H1 (cell line): ENCODE measurements at regions not wholly inside any gene's neighbourhood (a gene's known extent, or its start where the extent isn't known, plus 50 kb on each side); places are given as distances from the start of the nearest gene placed in this dataset.

Experiments
- CTCF ChIA-PET: fragments of 300-600 bp; sonication (Branson Sonifier 250); formaldehyde crosslinking; loops from one replicate; lab custom pipeline; 2021; ENCODE audit not compliant: partially characterized antibody; lab: Charles Lee
- POLR2A ChIA-PET: fragments of 300-600 bp; sonication (Branson Sonifier 250); formaldehyde crosslinking; loops from one replicate; lab custom pipeline; 2021; ENCODE audit warnings: inconsistent platforms; ENCODE audit not compliant: partially characterized antibody; lab: Charles Lee
- DNase-seq, 2 experiments: peaks; one replicate each; pipeline versions ENCODE4 v3.0.0 to v3.0.0-alpha.2; 2010 to 2022; ENCODE audit warnings: low spot score in 2 of 2, low read depth in 1 of 2, mixed read lengths in 1 of 2
- FAIRE-seq: peaks from 2 replicates; lab custom pipeline; 2011; peaks lifted over from hg19 to GRCh38; lab: Jason Lieb, UNC
- H2AFZ ChIP-seq: 2 replicates; pipeline ENCODE4 v1.8.1; 2012; ENCODE audit warnings: low read length, inconsistent platforms
- H2AK5ac ChIP-seq: 2 replicates; pipeline ENCODE4 v1.6.1; 2013; ENCODE audit warnings: low read depth, low read length
- H2BK120ac ChIP-seq: replicated peaks from 2 replicates; pipeline ENCODE3; 2013; ENCODE audit warnings: low read depth, low read length, inconsistent platforms
- H2BK12ac ChIP-seq: 2 replicates; pipeline ENCODE4 v1.6.1; 2013; ENCODE audit warnings: low read depth, low read length
- H2BK15ac ChIP-seq: 2 replicates; pipeline ENCODE4 v1.6.1; 2013; ENCODE audit warnings: low read length
- H2BK20ac ChIP-seq: 2 replicates; pipeline ENCODE4 v1.6.1; 2013; ENCODE audit warnings: low read length
- H2BK5ac ChIP-seq: 2 replicates; pipeline ENCODE4 v1.6.1; 2013; ENCODE audit warnings: low read depth, low read length
- H3K14ac ChIP-seq: 2 replicates; pipeline ENCODE4 v1.6.1; 2013; ENCODE audit warnings: inconsistent platforms; ENCODE audit not compliant: insufficient read length
- H3K18ac ChIP-seq: 2 replicates; pipeline ENCODE4 v1.6.1; 2013; ENCODE audit warnings: low read length; ENCODE audit errors: extremely low read depth
- H3K23ac ChIP-seq: 2 replicates; pipeline ENCODE4 v1.6.1; 2013; ENCODE audit warnings: inconsistent platforms; ENCODE audit not compliant: insufficient read length
- H3K23me2 ChIP-seq: 2 replicates; pipeline ENCODE4 v1.6.1; 2013; ENCODE audit warnings: low read depth, low read length
- H3K27ac ChIP-seq: 2 replicates; pipeline ENCODE4 v1.6.1; 2011; ENCODE audit warnings: low read depth, low read length, inconsistent platforms
- H3K27me3 ChIP-seq, 4 experiments: replicated peaks in 1 of 4; 1 replicate in 1 of 4; 2 replicates in 3 of 4; pipeline versions ENCODE4 v1.6.1 to v1.8.1; 2011 to 2013; ENCODE audit warnings: low read length in 3 of 4, mild to moderate bottlenecking in 3 of 4, inconsistent platforms in 2 of 4, mixed read lengths in 2 of 4, moderate library complexity in 1 of 4; ENCODE audit not compliant: control insufficient read depth in 3 of 4, insufficient read depth in 3 of 4; ENCODE audit errors: extremely low read depth in 1 of 4
- H3K36me3 ChIP-seq, 4 experiments: 2 replicates each; pipeline versions ENCODE4 v1.6.1 to v1.8.1; 2011 to 2013; ENCODE audit warnings: mild to moderate bottlenecking in 4 of 4, low read length in 3 of 4, moderate library complexity in 2 of 4, control low read depth in 1 of 4, inconsistent platforms in 1 of 4; ENCODE audit not compliant: insufficient read depth in 4 of 4, control insufficient read depth in 2 of 4
- H3K4ac ChIP-seq: replicated peaks from 2 replicates; pipeline ENCODE3; 2013; ENCODE audit warnings: low read length, low read depth, mixed read lengths, inconsistent platforms; ENCODE audit not compliant: insufficient read length
- H3K4me1 ChIP-seq, 4 experiments: replicated peaks in 1 of 4; 1 replicate in 1 of 4; 2 replicates in 3 of 4; pipeline versions ENCODE4 v1.6.1 to v1.8.1; 2011 to 2013; ENCODE audit warnings: low read length in 3 of 4, inconsistent platforms in 2 of 4, mixed read lengths in 1 of 4; ENCODE audit not compliant: insufficient read depth in 4 of 4, control insufficient read depth in 3 of 4
- H3K4me2 ChIP-seq, 2 experiments: 2 replicates each; pipeline versions ENCODE4 v1.6.1 to v1.8.1; 2011 to 2013; ENCODE audit warnings: low read depth in 2 of 2, low read length in 2 of 2, control low read depth in 1 of 2, inconsistent platforms in 1 of 2, mild to moderate bottlenecking in 1 of 2; ENCODE audit not compliant: insufficient read depth in 1 of 2
- H3K4me3 ChIP-seq, 4 experiments: fragments of 200-600, 300-600 bp in 1 of 4; sonication (generic), shearing (Covaris generic), sonication (Bioruptor Twin) in 1 of 4; 2 replicates each; pipeline versions ENCODE4 v1.5.1 to v1.8.1; 2011 to 2016; ENCODE audit warnings: low read length in 4 of 4, low read depth in 3 of 4, control low read depth in 2 of 4, inconsistent platforms in 2 of 4, mild to moderate bottlenecking in 2 of 4, mixed read lengths in 1 of 4, moderate library complexity in 1 of 4; ENCODE audit not compliant: insufficient read depth in 2 of 4; ENCODE audit errors: extremely low read depth in 1 of 4
- H3K56ac ChIP-seq: replicated peaks from 2 replicates; pipeline ENCODE3; 2013; ENCODE audit warnings: low read depth, mild to moderate bottlenecking, mixed read lengths, low read length, inconsistent platforms; ENCODE audit not compliant: insufficient read length
- H3K79me1 ChIP-seq: 2 replicates; pipeline ENCODE4 v1.6.1; 2013; ENCODE audit warnings: low read depth, low read length, control low read depth
- H3K79me2 ChIP-seq, 2 experiments: 2 replicates each; pipeline versions ENCODE4 v1.6.1 to v1.8.1; 2012 to 2013; ENCODE audit warnings: low read length in 2 of 2, mild to moderate bottlenecking in 2 of 2, inconsistent platforms in 1 of 2; ENCODE audit not compliant: insufficient read depth in 2 of 2, control insufficient read depth in 1 of 2
- H3K9ac ChIP-seq, 4 experiments: replicated peaks in 1 of 4; 1 replicate in 1 of 4; 2 replicates in 3 of 4; pipeline versions ENCODE4 v1.6.1 to v1.8.1; 2011 to 2013; ENCODE audit warnings: low read depth in 3 of 4, low read length in 3 of 4, control low read depth in 2 of 4, mild to moderate bottlenecking in 2 of 4, moderate library complexity in 2 of 4, inconsistent platforms in 1 of 4; ENCODE audit errors: extremely low read depth in 1 of 4
- H3K9me3 ChIP-seq, 2 experiments: 2 replicates each; pipeline versions ENCODE4 v1.6.1 to v1.8.1; 2012 to 2013; ENCODE audit warnings: mild to moderate bottlenecking in 2 of 2, moderate library complexity in 2 of 2, control low read depth in 1 of 2, inconsistent platforms in 1 of 2, low read depth in 1 of 2, low read length in 1 of 2, mixed read lengths in 1 of 2; ENCODE audit not compliant: insufficient read depth in 2 of 2
- H4K20me1 ChIP-seq, 2 experiments: replicated peaks in 1 of 2; 2 replicates each; pipeline versions ENCODE3 to v1.8.1; 2011 to 2013; ENCODE audit warnings: inconsistent platforms in 2 of 2, low read length in 2 of 2, mild to moderate bottlenecking in 1 of 2; ENCODE audit not compliant: insufficient read depth in 2 of 2, control insufficient read depth in 1 of 2
- H4K5ac ChIP-seq: 2 replicates; pipeline ENCODE4 v1.6.1; 2013; ENCODE audit warnings: low read length, low read depth, mixed read lengths, inconsistent platforms; ENCODE audit not compliant: insufficient read length
- H4K8ac ChIP-seq: 2 replicates; pipeline ENCODE4 v1.8.0; 2013; ENCODE audit warnings: mild to moderate bottlenecking, moderate library complexity, low read length, inconsistent platforms; ENCODE audit not compliant: insufficient read depth; ENCODE audit errors: extremely low read depth
- H4K91ac ChIP-seq: replicated peaks from 2 replicates; pipeline ENCODE3; 2013; ENCODE audit warnings: low read length, mixed read lengths, inconsistent platforms; ENCODE audit not compliant: insufficient read length
- ASH2L ChIP-seq: fragments of 200-600, 300-600 bp; sonication (generic); IDR thresholded peaks from one replicate; pipeline ENCODE4 v1.7.1; 2017; ENCODE audit warnings: low read length
- BACH1 ChIP-seq: IDR thresholded peaks from 2 replicates; pipeline ENCODE4 v1.6.1; 2012; ENCODE audit warnings: low read length, improper control_type of control experiment
- CHD2 ChIP-seq: IDR thresholded peaks from 2 replicates; pipeline ENCODE4 v1.6.1; 2012; ENCODE audit warnings: low read length, improper control_type of control experiment
- GTF2F1 ChIP-seq: IDR thresholded peaks from 2 replicates; pipeline ENCODE4 v1.6.1; 2012; ENCODE audit warnings: low read depth, low read length, improper control_type of control experiment, borderline replicate concordance
- MAFK ChIP-seq: IDR thresholded peaks from 2 replicates; pipeline ENCODE4 v1.6.1; 2012; ENCODE audit warnings: low read depth, mild to moderate bottlenecking, improper control_type of control experiment, low read length
- POU5F1 ChIP-seq: IDR thresholded peaks from 2 replicates; pipeline ENCODE4 v1.6.1; 2011; ENCODE audit warnings: low read depth, mild to moderate bottlenecking, low read length, moderate library complexity
- RXRA ChIP-seq: IDR thresholded peaks from 2 replicates; pipeline ENCODE4 v1.6.1; 2011; ENCODE audit warnings: low read depth, mild to moderate bottlenecking, low read length, moderate library complexity; ENCODE audit not compliant: insufficient read depth
- SIRT6 ChIP-seq: IDR thresholded peaks from one replicate; pipeline ENCODE4 v1.7.1; 2012; ENCODE audit warnings: low read length, inconsistent platforms
- SP2 ChIP-seq: IDR thresholded peaks from 2 replicates; pipeline ENCODE4 v1.6.1; 2012; ENCODE audit warnings: mild to moderate bottlenecking, low read length, inconsistent platforms
- WGBS, 2 experiments: shearing (Covaris generic) in 1 of 2; methylation state at CpG; one replicate each; pipeline versions ENCODE4 v1.1.6 to v1.1.7; 2013 to 2015; ENCODE audit warnings: low lambda C conversion rate in 2 of 2, mixed read lengths in 2 of 2, inconsistent platforms in 1 of 2, low coverage in 1 of 2, missing lambda C conversion rate in 1 of 2; ENCODE audit not compliant: insufficient replicate concordance in 2 of 2, insufficient coverage in 1 of 2, insufficient read length in 1 of 2; ENCODE audit errors: extremely low coverage in 1 of 2, missing lambda C conversion rate in 1 of 2; 5-methylcytosine and 5-hydroxymethylcytosine counted together
- TF ChIP-seq, protein P1 (sequence below): IDR thresholded peaks from 2 replicates; pipeline ENCODE4 v1.6.1; 2012; ENCODE audit warnings: low read length, inconsistent platforms

DNA sequence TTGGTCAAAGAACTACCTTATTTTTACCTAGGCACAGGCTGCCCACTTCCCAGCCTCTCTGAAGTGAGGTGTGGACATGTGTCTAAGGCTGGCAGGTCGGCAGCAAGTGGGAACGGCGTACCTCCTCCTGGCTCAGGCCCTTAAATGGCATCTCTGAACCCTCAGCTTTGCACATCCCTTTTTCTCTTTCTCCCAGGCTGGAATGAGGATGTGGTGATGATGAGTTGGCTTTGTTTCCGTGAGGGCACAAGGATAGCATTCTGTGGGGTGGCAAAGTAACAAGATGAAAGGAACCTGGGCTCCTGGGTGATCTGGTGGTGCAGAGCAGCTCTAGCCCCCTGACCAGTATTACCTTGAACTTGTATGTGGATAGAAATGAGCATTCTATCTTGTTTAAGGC, 196.8 kb downstream of the REEP3 start:
- Histone ChIP-seq H2BK120ac (peak overlapping the region; percentile 8), H4K91ac (no peak overlapping the region), H4K5ac (no peak overlapping the region), H2BK5ac (peak overlapping the region; percentile 84; the same call in 1 of the 2 replicates), H3K27ac (no peak overlapping the region), H4K20me1 (no peaks in the 10 kb centered on the region), H3K79me1 (no peaks in the 10 kb centered on the region), H3K56ac (no peak overlapping the region), H3K23ac (no peak overlapping the region), H3K18ac (peak overlapping the region; percentile 65; the same call in 1 of the 2 replicates), H3K4ac (peak overlapping the region; percentile 62), H2BK15ac (0 out of 2 replicates have a peak overlapping the region, but pooled peaks have one; percentile 63), H2BK20ac (peak overlapping the region; percentile 24), H3K9me3 (no peaks in the 10 kb centered on the region), H3K36me3 (no peaks in the 10 kb centered on the region), H3K27me3 (no peaks in the 10 kb centered on the region), H2AK5ac (peak overlapping the region; percentile 39; the same call in 1 of the 2 replicates), H3K4me2 (no peak overlapping the region), H3K79me2 (no peaks in the 10 kb centered on the region), H2BK12ac (peak overlapping the region; percentile 78), H2AFZ (no peak overlapping the region), H3K23me2 (no peaks in the 10 kb centered on the region), H4K8ac (no peak overlapping the region), H3K9ac (no peak overlapping the region), H3K4me3 (no peak overlapping the region), H3K14ac (no peak overlapping the region), H3K4me1 (peaks cover 2 to 16% (median 9%) of the 10 kb centered on the region in 4 experiments; a peak in 5 of 7 replicates)
- WGBS, 2 experiments = 87% methylated on average over 4 of the region's 4 CpGs; no CpG with 5 or more reads in 1 of the 2 experiments
- no peak for TF ChIP-seq GTF2F1
- TF ChIP-seq RXRA = no peak
- TF ChIP-seq SP2 = no peak
- TF ChIP-seq, protein P1, sequence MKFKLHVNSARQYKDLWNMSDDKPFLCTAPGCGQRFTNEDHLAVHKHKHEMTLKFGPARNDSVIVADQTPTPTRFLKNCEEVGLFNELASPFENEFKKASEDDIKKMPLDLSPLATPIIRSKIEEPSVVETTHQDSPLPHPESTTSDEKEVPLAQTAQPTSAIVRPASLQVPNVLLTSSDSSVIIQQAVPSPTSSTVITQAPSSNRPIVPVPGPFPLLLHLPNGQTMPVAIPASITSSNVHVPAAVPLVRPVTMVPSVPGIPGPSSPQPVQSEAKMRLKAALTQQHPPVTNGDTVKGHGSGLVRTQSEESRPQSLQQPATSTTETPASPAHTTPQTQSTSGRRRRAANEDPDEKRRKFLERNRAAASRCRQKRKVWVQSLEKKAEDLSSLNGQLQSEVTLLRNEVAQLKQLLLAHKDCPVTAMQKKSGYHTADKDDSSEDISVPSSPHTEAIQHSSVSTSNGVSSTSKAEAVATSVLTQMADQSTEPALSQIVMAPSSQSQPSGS = no peak
- TF ChIP-seq MAFK = no peak
- no peak for TF ChIP-seq BACH1
- no peak for TF ChIP-seq CHD2
- no peak for TF ChIP-seq SIRT6
- no peak for TF ChIP-seq ASH2L
- TF ChIP-seq POU5F1 = no peak
- ChIA-PET POLR2A (interaction anchor here (1.6 to 2.2 kb wide), 2 partner anchors 88 to 551 kb away, joined by 6 to 7 read pairs; no protein-coding TSS in a partner anchor), CTCF (interaction anchor here (0.6 to 6.8 kb wide), 22 partner anchors 14 to 1081 kb away, joined by 3 to 68 read pairs (median 4); no protein-coding TSS in a partner anchor)
- DNase-seq = no peak
- FAIRE-seq = no peak
